ENCODE measurements at regions not wholly inside any gene's neighbourhood (a gene's known extent, or its start where the extent isn't known, plus 50 kb on each side); places are given as distances from the start of the nearest gene placed in this dataset.
"Not testable (repeated sequence)": the region's sequence is repeated elsewhere in the genome, so short reads cannot be mapped to it uniquely, and the experiment has no call there.

GRCh38 chr2:189318761-189319160 is 122.5 kb upstream of the WDR75 start:
- ATAC-seq = no peak
- TF ChIP-seq, protein P1, sequence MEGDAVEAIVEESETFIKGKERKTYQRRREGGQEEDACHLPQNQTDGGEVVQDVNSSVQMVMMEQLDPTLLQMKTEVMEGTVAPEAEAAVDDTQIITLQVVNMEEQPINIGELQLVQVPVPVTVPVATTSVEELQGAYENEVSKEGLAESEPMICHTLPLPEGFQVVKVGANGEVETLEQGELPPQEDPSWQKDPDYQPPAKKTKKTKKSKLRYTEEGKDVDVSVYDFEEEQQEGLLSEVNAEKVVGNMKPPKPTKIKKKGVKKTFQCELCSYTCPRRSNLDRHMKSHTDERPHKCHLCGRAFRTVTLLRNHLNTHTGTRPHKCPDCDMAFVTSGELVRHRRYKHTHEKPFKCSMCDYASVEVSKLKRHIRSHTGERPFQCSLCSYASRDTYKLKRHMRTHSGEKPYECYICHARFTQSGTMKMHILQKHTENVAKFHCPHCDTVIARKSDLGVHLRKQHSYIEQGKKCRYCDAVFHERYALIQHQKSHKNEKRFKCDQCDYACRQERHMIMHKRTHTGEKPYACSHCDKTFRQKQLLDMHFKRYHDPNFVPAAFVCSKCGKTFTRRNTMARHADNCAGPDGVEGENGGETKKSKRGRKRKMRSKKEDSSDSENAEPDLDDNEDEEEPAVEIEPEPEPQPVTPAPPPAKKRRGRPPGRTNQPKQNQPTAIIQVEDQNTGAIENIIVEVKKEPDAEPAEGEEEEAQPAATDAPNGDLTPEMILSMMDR (IDR thresholded peaks at IDR 0.05) = no peak
- H3K9me3 ChIP-seq = peaks cover 0 to 12% of the 10 kb centered on the region in 2 donors
- intact Hi-C loops (cut with DNase I) = no loop called here
- H3K27ac ChIP-seq = no peak overlapping the region
- no peak overlapping the region for H3K4me3 ChIP-seq
- H3K27me3 ChIP-seq = no peaks in the 10 kb centered on the region
- no peaks in the 10 kb centered on the region for H3K36me3 ChIP-seq
- no peaks in the 10 kb centered on the region for H3K4me1 ChIP-seq
- DNase-seq = no peak

DNA sequence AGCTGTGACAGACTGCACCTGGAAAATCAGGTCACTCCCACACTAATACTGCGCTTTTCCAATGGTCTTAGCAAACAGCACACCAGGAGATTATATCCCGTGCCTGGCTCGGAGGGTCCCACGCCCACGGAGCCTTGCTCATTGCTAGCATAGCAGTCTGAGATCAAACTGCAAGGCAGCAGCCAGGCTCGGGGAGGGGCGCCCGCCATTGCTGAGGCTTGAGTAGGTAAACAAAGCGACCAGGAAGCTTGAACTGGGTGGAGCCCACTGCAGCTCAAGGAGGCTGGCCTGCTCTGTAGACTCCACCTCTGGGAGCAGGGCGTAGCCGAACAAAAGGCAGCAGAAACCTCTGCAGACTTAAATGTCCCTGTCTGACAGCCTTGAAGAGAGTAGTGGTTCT is 121.8 kb upstream of the WDR75 start:
- H3K27me3 ChIP-seq; intact Hi-C loops (cut with DNase I); H3K4me1 ChIP-seq; ATAC-seq; H3K27ac ChIP-seq; H3K4me3 ChIP-seq; H3K36me3 ChIP-seq: not testable (repeated sequence)
- H3K9me3 ChIP-seq = peaks cover 0 to 15% of the 10 kb centered on the region in 2 donors
- DNase-seq = peak in 1 of 4 donors; percentile 67

DNA sequence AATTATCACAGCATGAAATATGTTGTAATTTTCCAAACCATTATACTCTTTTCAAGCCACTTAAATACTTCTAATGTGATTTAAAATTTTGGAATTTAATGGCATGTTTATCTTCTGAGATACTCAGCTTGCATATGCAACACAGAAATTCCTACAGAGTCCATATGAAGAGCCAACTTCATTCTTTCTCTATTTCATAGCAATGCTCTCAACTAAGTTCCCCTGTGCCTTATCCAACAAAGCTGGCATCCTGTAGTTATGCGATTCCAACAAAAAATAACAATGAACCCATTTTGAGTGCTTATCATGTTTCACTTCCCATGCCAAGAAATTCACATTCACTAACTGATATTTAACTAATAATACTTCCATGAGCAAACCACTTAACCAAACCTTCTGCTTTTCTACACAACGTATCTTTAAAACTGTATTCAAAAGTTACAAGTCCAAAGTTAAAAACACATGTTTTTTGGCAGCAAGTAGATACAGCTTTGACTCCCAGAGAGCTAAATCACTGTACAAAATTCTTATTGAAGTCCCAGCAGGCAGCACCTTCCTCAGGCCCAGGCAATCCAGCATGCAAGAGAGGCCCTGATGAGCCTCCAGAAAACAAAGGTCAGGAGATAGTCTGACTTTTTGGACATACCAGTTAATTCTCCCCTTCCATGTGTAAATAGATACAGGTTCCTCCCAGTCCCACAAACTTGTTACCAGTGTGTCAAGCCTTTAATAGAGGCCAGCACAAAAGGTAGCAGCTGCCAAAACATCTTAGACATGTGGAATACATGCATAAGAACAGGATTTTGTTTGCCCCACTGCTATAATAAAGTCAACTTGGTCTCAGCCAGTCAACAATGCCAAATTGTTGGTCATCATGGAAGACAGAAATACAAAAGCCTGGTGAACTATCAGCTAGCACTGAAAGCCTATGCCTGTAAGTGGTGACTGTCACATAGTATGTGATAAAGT is 113.1 kb upstream of the WDR75 start:
- intact Hi-C loops (cut with DNase I) = no loop called here
- TF ChIP-seq, protein P1 (IDR thresholded peaks at IDR 0.05) = no peak

GRCh38 chr2:189328848-189329245 is 112.4 kb upstream of the WDR75 start:
- H3K27me3 ChIP-seq = no peaks in the 10 kb centered on the region
- no peaks in the 10 kb centered on the region for H3K36me3 ChIP-seq
- intact Hi-C loops (cut with DNase I) = no loop called here
- no peak overlapping the region for H3K4me3 ChIP-seq
- TF ChIP-seq, protein P1 (IDR thresholded peaks at IDR 0.05) = no peak
- H3K27ac ChIP-seq = no peak overlapping the region
- no peaks in the 10 kb centered on the region for H3K4me1 ChIP-seq
- no peak for ATAC-seq
- no peak for DNase-seq
- H3K9me3 ChIP-seq = peaks cover 0 to 2% of the 10 kb centered on the region in 2 donors

More for the DNA sequence above, 113.1 kb upstream of the WDR75 start:
- DNase-seq = no peak
- ATAC-seq = no peak
- Histone ChIP-seq H3K4me3 (no peak overlapping the region), H3K27ac (no peak overlapping the region), H3K9me3 (peaks cover 0 to 3% of the 10 kb centered on the region in 2 donors), H3K36me3 (no peaks in the 10 kb centered on the region), H3K4me1 (no peaks in the 10 kb centered on the region), H3K27me3 (no peaks in the 10 kb centered on the region)

GRCh38 chr2:189336276-189336975 is 104.8 kb upstream of the WDR75 start:
- no peaks in the 10 kb centered on the region for H3K4me1 ChIP-seq
- DNase-seq = no peak
- H3K36me3 ChIP-seq = no peaks in the 10 kb centered on the region
- peaks cover 0 to 15% of the 10 kb centered on the region in 2 donors for H3K9me3 ChIP-seq
- no peak for ATAC-seq
- H3K4me3 ChIP-seq = no peak overlapping the region
- no peaks in the 10 kb centered on the region for H3K27me3 ChIP-seq
- H3K27ac ChIP-seq = no peak overlapping the region
- intact Hi-C loops (cut with DNase I) = no loop called here
- TF ChIP-seq, protein P1 (IDR thresholded peaks at IDR 0.05) = no peak

All from left lung (tissue), 4 donors.